ENCODE measurements at regions not wholly inside any gene's neighbourhood (a gene's known extent, or its start where the extent isn't known, plus 50 kb on each side); places are given as distances from the start of the nearest gene placed in this dataset.

- Histone ChIP-seq H2AFZ (ENCODE audit: low read length) (no peak overlapping the region), H4K20me1 (ENCODE audit: insufficient read depth, low read length) (no peaks in the 10 kb centered on the region), H3K9me3 (ENCODE audit: low read length) (no peaks in the 10 kb centered on the region), H3K4me2 (ENCODE audit: low read depth, low read length) (no peak overlapping the region), H3K4me3 (replicated peaks in 1 of 3; ENCODE audit: insufficient read depth in 1 of 3, low read depth in 2 of 3, low read length in 3 of 3) (no peak overlapping the region), H3K79me2 (ENCODE audit: insufficient read depth, low read length) (no peaks in the 10 kb centered on the region), H3K36me3 (replicated peaks in 1 of 2; ENCODE audit: control insufficient read depth in 1 of 2, insufficient read depth in 2 of 2, low read length in 2 of 2) (no peaks in the 10 kb centered on the region), H3K4me1 (ENCODE audit: insufficient read depth, low read length) (no peaks in the 10 kb centered on the region), H3K27me3 (ENCODE audit: control insufficient read depth in 1 of 2, insufficient read depth in 2 of 2, low read length in 2 of 2) (no peaks in the 10 kb centered on the region), H3K9ac (ENCODE audit: insufficient read depth, low read depth, low read length) (no peak overlapping the region), H3K27ac (ENCODE audit: extremely low read length, insufficient read depth, low read length) (no peak overlapping the region)
- ChIA-PET CTCF (ENCODE audit: low intra/inter-chr PET ratio, low total read pairs) (no interaction called here), POLR2A (no interaction called here)
- FAIRE-seq (no peak), ATAC-seq (no peak), DNase-seq (ENCODE audit: low spot score) (no peak)
- intact Hi-C loops (cut with micrococcal nuclease; ENCODE audit: unreplicated experiment) (loop anchor here (10.0 kb wide), 1 partner anchor 64 kb away; no protein-coding TSS in a partner anchor), in situ Hi-C loops (cut with HindIII; ENCODE audit: extremely low pct_ligation_motif_present, low pct_unique_long_range_greater_than_20kb) (no loop called here)
- TF ChIP-seq, protein P1, sequence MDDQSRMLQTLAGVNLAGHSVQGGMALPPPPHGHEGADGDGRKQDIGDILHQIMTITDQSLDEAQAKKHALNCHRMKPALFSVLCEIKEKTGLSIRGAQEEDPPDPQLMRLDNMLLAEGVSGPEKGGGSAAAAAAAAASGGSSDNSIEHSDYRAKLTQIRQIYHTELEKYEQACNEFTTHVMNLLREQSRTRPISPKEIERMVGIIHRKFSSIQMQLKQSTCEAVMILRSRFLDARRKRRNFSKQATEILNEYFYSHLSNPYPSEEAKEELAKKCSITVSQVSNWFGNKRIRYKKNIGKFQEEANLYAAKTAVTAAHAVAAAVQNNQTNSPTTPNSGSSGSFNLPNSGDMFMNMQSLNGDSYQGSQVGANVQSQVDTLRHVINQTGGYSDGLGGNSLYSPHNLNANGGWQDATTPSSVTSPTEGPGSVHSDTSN (CRISPR knock-in tag; IDR thresholded peaks at IDR 0.05; ENCODE audit: borderline replicate concordance), result no peak
- WGBS (ENCODE audit: low lambda C conversion rate), result under 1% methylated on average over 3 of the region's 3 CpGs
- no TSS peak for BruUV-seq (replicated peaks)
Observed at GRCh38 chr7:124330731-124331407, 298.0 kb upstream of the TMEM229A start.

GRCh38 chr7:124328774-124329173 lies 295.9 kb upstream of the TMEM229A start:
- POLR2A ChIA-PET, result no interaction called here
- ATAC-seq (no peak), DNase-seq (ENCODE audit: low spot score) (no peak), FAIRE-seq (no peak)
- 2% methylated on average over 3 of the region's 3 CpGs for WGBS (ENCODE audit: low lambda C conversion rate)
- no peaks in the 10 kb centered on the region for H4K20me1 ChIP-seq (ENCODE audit: insufficient read depth, low read length)
- no peaks in the 10 kb centered on the region for H3K79me2 ChIP-seq (ENCODE audit: insufficient read depth, low read length)
- TF ChIP-seq ZNF101 (CRISPR knock-in tag; IDR thresholded peaks at IDR 0.05; ENCODE audit: borderline replicate concordance, low read depth) (no peak), ZNF136 (CRISPR knock-in tag; IDR thresholded peaks at IDR 0.05; ENCODE audit: low read depth) (no peak), MXD3 (CRISPR knock-in tag; IDR thresholded peaks at IDR 0.05) (no peak), JUND (CRISPR knock-in tag; IDR thresholded peaks at IDR 0.05) (no peak), ZNF883 (CRISPR knock-in tag; IDR thresholded peaks at IDR 0.05; ENCODE audit: not compliant biosample characterization) (no peak), SYNCRIP (IDR thresholded peaks at IDR 0.05; ENCODE audit: insufficient read depth, low read depth, low read length) (no peak), HOXA7 (CRISPR knock-in tag; IDR thresholded peaks at IDR 0.05) (no peak), ZNF776 (CRISPR knock-in tag; IDR thresholded peaks at IDR 0.05) (no peak), CC2D1A (CRISPR knock-in tag; IDR thresholded peaks at IDR 0.05) (no peak)
- intact Hi-C loops (cut with micrococcal nuclease; ENCODE audit: unreplicated experiment), result no loop called here
- no peak overlapping the region for H3K27ac ChIP-seq (ENCODE audit: extremely low read length, insufficient read depth, low read length)
- H3K36me3 ChIP-seq (replicated peaks in 1 of 2; ENCODE audit: control insufficient read depth in 1 of 2, insufficient read depth in 2 of 2, low read length in 2 of 2), result no peaks in the 10 kb centered on the region
- BruUV-seq (replicated peaks), result no TSS peak
- H3K9me3 ChIP-seq (ENCODE audit: low read length), result no peaks in the 10 kb centered on the region
- in situ Hi-C loops (cut with HindIII; ENCODE audit: extremely low pct_ligation_motif_present, low pct_unique_long_range_greater_than_20kb), result no loop called here
- no peaks in the 10 kb centered on the region for H3K27me3 ChIP-seq (ENCODE audit: control insufficient read depth in 1 of 2, insufficient read depth in 2 of 2, low read length in 2 of 2)
- no peaks in the 10 kb centered on the region for H3K4me1 ChIP-seq (ENCODE audit: insufficient read depth, low read length)
- no peak overlapping the region for H2AFZ ChIP-seq (ENCODE audit: low read length)
- H3K9ac ChIP-seq (ENCODE audit: insufficient read depth, low read depth, low read length), result no peak overlapping the region
- CTCF ChIA-PET (ENCODE audit: low intra/inter-chr PET ratio, low total read pairs), result no interaction called here
- no peak overlapping the region for H3K4me3 ChIP-seq (replicated peaks in 1 of 3; ENCODE audit: insufficient read depth in 1 of 3, low read depth in 2 of 3, low read length in 3 of 3)
- H3K4me2 ChIP-seq (ENCODE audit: low read depth, low read length), result no peak overlapping the region
